ENCODE measurements at regions not wholly inside any gene's neighbourhood (a gene's known extent, or its start where the extent isn't known, plus 50 kb on each side); places are given as distances from the start of the nearest gene placed in this dataset.

DNA sequence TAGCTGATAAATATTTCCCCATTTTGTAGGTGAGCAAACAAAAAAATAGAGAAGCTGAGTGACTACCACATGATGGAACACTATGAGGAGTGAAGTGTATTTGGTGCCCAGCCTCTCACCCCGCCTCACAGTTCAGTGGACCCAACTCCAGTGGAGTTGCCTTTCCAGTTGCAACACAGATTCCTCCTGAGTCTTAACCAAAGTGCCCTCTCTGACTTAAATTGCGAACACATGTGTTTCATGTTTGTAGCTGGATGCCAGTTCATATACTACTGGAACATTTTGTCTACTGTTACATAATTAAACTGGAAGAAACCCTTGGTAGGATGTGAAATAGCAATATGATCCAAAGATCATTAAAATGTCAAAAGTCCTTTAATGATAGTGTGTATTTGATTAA is 448.9 kb downstream of the COL12A1 start:
- no peak for TF ChIP-seq CTCF (conservative IDR thresholded peaks at IDR 0.05; ENCODE audit: low read length)
- no peak for TF ChIP-seq EZH2phosphoT487 (IDR thresholded peaks at IDR 0.05; ENCODE audit: borderline replicate concordance, low read depth, low read length)
